WTC11 (cell line): ENCODE measurements at regions not wholly inside any gene's neighbourhood (a gene's known extent, or its start where the extent isn't known, plus 50 kb on each side); places are given as distances from the start of the nearest gene placed in this dataset.

ENCODE experiments used
- ATAC-seq: fragments of 200-7000 bp; cut with Tn5 transposase; 2 replicates; pipeline ENCODE4 v1.10.0; 2021; ENCODE audit warnings: mild to moderate bottlenecking, moderate library complexity
- CTCF ChIA-PET: fragments of 300-600 bp; sonication (Branson Sonifier 250); formaldehyde crosslinking; loops from one replicate; lab custom pipeline; 2021; ENCODE audit warnings: antibody characterized with exemption; lab: Charles Lee
- POLR2A ChIA-PET: fragments of 350-600 bp; sonication (Branson Sonifier 250); formaldehyde crosslinking; loops from one replicate; lab custom pipeline; 2021; ENCODE audit warnings: antibody characterized with exemption; lab: Charles Lee
- DNase-seq: peaks from one replicate; pipeline ENCODE4 v3.0.0; 2021; ENCODE audit warnings: low spot score
- H3K27ac Mint-ChIP-seq: 2 replicates; pipeline ENCODE4 v1.8.0; 2021; ENCODE audit warnings: mixed read lengths
- H3K27me3 Mint-ChIP-seq: 2 replicates; pipeline ENCODE4 v1.8.0; 2021; ENCODE audit warnings: low read depth, mild to moderate bottlenecking, moderate library complexity, mixed read lengths
- H3K36me3 Mint-ChIP-seq: 2 replicates; pipeline ENCODE4 v1.8.0; 2021; ENCODE audit warnings: mixed read lengths
- H3K4me1 Mint-ChIP-seq: 2 replicates; pipeline ENCODE4 v1.8.0; 2022; ENCODE audit warnings: mixed read lengths
- H3K4me3 Mint-ChIP-seq: 2 replicates; pipeline ENCODE4 v1.8.0; 2021; ENCODE audit warnings: mild to moderate bottlenecking, moderate library complexity, mixed read lengths
- H3K9me3 Mint-ChIP-seq: 2 replicates; pipeline ENCODE4 v1.8.0; 2021; ENCODE audit warnings: mixed read lengths
- ARID4B ChIP-seq: sonication (generic); formaldehyde crosslinking; IDR thresholded peaks from 2 replicates; pipeline ENCODE4 v1.8.0; 2023; ENCODE audit warnings: missing genetic modification reagents, mild to moderate bottlenecking, borderline replicate concordance
- CBFB ChIP-seq: sonication (generic); formaldehyde crosslinking; IDR thresholded peaks from 2 replicates; pipeline ENCODE4 v1.8.1; 2022; ENCODE audit warnings: mild to moderate bottlenecking, low read depth, missing genetic modification reagents
- CREM ChIP-seq: sonication (generic); formaldehyde crosslinking; IDR thresholded peaks from 2 replicates; pipeline ENCODE4 v1.8.1; 2022; ENCODE audit warnings: mild to moderate bottlenecking, missing genetic modification reagents, moderate library complexity
- E2F4 ChIP-seq: sonication (generic); formaldehyde crosslinking; IDR thresholded peaks from 2 replicates; pipeline ENCODE4 v1.8.1; 2022; ENCODE audit warnings: low read depth, mild to moderate bottlenecking, moderate library complexity, missing genetic modification reagents, borderline replicate concordance
- ETV6 ChIP-seq: sonication (generic); formaldehyde crosslinking; IDR thresholded peaks from 2 replicates; pipeline ENCODE4 v1.8.1; 2022; ENCODE audit warnings: mild to moderate bottlenecking, missing genetic modification reagents
- FOXJ3 ChIP-seq: sonication (generic); formaldehyde crosslinking; IDR thresholded peaks from 2 replicates; pipeline ENCODE4 v1.9.0; 2021; ENCODE audit warnings: missing genetic modification reagents, mild to moderate bottlenecking, borderline replicate concordance
- FOXK1 ChIP-seq: sonication (generic); formaldehyde crosslinking; IDR thresholded peaks from 2 replicates; pipeline ENCODE4 v1.8.0; 2022; ENCODE audit warnings: mild to moderate bottlenecking, moderate library complexity, missing genetic modification reagents
- MAX ChIP-seq: sonication (generic); formaldehyde crosslinking; IDR thresholded peaks from 2 replicates; pipeline ENCODE4 v1.8.0; 2022; ENCODE audit warnings: mild to moderate bottlenecking, missing genetic modification reagents
- MXD4 ChIP-seq: fragments of 250-450 bp; sonication (Bioruptor Pico); IDR thresholded peaks from 2 replicates; pipeline ENCODE4 v1.8.0; 2021; ENCODE audit warnings: mild to moderate bottlenecking, moderate library complexity, borderline replicate concordance
- NFE2L1 ChIP-seq: sonication (generic); formaldehyde crosslinking; IDR thresholded peaks from 2 replicates; pipeline ENCODE4 v1.8.1; 2023; ENCODE audit warnings: missing genetic modification reagents
- NR2C2 ChIP-seq: sonication (generic); formaldehyde crosslinking; IDR thresholded peaks from 2 replicates; pipeline ENCODE4 v1.8.0; 2022; ENCODE audit warnings: mild to moderate bottlenecking, missing genetic modification reagents
- OVOL2 ChIP-seq: fragments of 250-450 bp; sonication (Bioruptor Pico); IDR thresholded peaks from 2 replicates; pipeline ENCODE4 v1.9.0; 2021; ENCODE audit warnings: mild to moderate bottlenecking, borderline replicate concordance
- SOX15 ChIP-seq: fragments of 250-450 bp; sonication (Bioruptor Pico); IDR thresholded peaks from 2 replicates; pipeline ENCODE4 v1.9.0; 2021; ENCODE audit warnings: mild to moderate bottlenecking
- ZBTB21 ChIP-seq: sonication (generic); formaldehyde crosslinking; IDR thresholded peaks from 2 replicates; pipeline ENCODE4 v1.8.1; 2023; ENCODE audit warnings: mild to moderate bottlenecking, missing genetic modification reagents, borderline replicate concordance
- ZBTB43 ChIP-seq: sonication (generic); formaldehyde crosslinking; IDR thresholded peaks from 2 replicates; pipeline ENCODE4 v1.8.1; 2023; ENCODE audit warnings: mild to moderate bottlenecking, missing genetic modification reagents
- ZNF138 ChIP-seq: sonication (generic); formaldehyde crosslinking; conservative IDR thresholded peaks from 2 replicates; pipeline ENCODE4 v1.8.1; 2022; ENCODE audit warnings: mild to moderate bottlenecking, moderate library complexity, missing genetic modification reagents
- ZNF263 ChIP-seq: sonication (generic); formaldehyde crosslinking; IDR thresholded peaks from 2 replicates; pipeline ENCODE4 v1.8.1; 2022; ENCODE audit warnings: low read depth, mild to moderate bottlenecking, moderate library complexity, missing genetic modification reagents
- ZNF423 ChIP-seq: fragments of 250-450 bp; sonication (Bioruptor Pico); IDR thresholded peaks from 2 replicates; pipeline ENCODE4 v2.1.2; 2022; ENCODE audit warnings: mild to moderate bottlenecking, moderate library complexity
- TF ChIP-seq, protein P1 (sequence below): sonication (generic); formaldehyde crosslinking; IDR thresholded peaks from 2 replicates; pipeline ENCODE4 v1.8.1; 2023; ENCODE audit warnings: mild to moderate bottlenecking, missing genetic modification reagents, moderate library complexity
- TF ChIP-seq, protein P2 (sequence below): sonication (generic); formaldehyde crosslinking; IDR thresholded peaks from 2 replicates; pipeline ENCODE4 v1.8.0; 2022; ENCODE audit warnings: mild to moderate bottlenecking, missing genetic modification reagents

- TF ChIP-seq ZBTB43 (CRISPR knock-in tag): no peak
- TF ChIP-seq ETV6 (CRISPR knock-in tag): no peak
- no peak for TF ChIP-seq ARID4B (CRISPR knock-in tag)
Observed at GRCh38 chr21:14607262-14607661, 61.1 kb upstream of the SAMSN1 start (continued).

GRCh38 chr21:14603202-14603601, 57.1 kb upstream of the SAMSN1 start:
- no peaks in the 10 kb centered on the region for H3K27me3 Mint-ChIP-seq
- CTCF ChIA-PET: interaction anchor here (0.7 kb wide), 1 partner anchor 138 kb away, joined by 3 read pairs; no protein-coding TSS in a partner anchor
- POLR2A ChIA-PET: no interaction called here
- H3K4me1 Mint-ChIP-seq: peaks cover 31% of the 10 kb centered on the region
- no peak overlapping the region for H3K4me3 Mint-ChIP-seq
- ATAC-seq (no peak), DNase-seq (no peak)
- peaks cover 29% of the 10 kb centered on the region for H3K36me3 Mint-ChIP-seq
- peak overlapping the region; percentile 0; the same call in 1 of the 2 replicates for H3K27ac Mint-ChIP-seq
- TF ChIP-seq OVOL2 (CRISPR knock-in tag) (no peak), CBFB (CRISPR knock-in tag) (no peak), SOX15 (no peak), ZNF263 (no peak)
- TF ChIP-seq, protein P1, sequence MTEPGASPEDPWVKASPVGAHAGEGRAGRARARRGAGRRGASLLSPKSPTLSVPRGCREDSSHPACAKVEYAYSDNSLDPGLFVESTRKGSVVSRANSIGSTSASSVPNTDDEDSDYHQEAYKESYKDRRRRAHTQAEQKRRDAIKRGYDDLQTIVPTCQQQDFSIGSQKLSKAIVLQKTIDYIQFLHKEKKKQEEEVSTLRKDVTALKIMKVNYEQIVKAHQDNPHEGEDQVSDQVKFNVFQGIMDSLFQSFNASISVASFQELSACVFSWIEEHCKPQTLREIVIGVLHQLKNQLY (CRISPR knock-in tag): no peak
- peaks cover 28% of the 10 kb centered on the region for H3K9me3 Mint-ChIP-seq

- no peak overlapping the region for H3K4me3 Mint-ChIP-seq
Observed at GRCh38 chr21:14602382-14602958, 56.4 kb upstream of the SAMSN1 start.

More at GRCh38 chr21:14602382-14602958, 56.4 kb upstream of the SAMSN1 start:
- H3K4me1 Mint-ChIP-seq: peaks cover 26% of the 10 kb centered on the region
- peaks cover 21% of the 10 kb centered on the region for H3K9me3 Mint-ChIP-seq
- TF ChIP-seq ZNF423 (CRISPR knock-in tag): no peak
- TF ChIP-seq NR2C2 (CRISPR knock-in tag): no peak
- TF ChIP-seq CREM: no peak
- TF ChIP-seq ETV6 (CRISPR knock-in tag): no peak
- TF ChIP-seq FOXK1 (CRISPR knock-in tag): no peak
- TF ChIP-seq ZBTB21: no peak
- no peak for TF ChIP-seq FOXJ3 (CRISPR knock-in tag)
- TF ChIP-seq, protein P1 (CRISPR knock-in tag): no peak
- no peak for TF ChIP-seq E2F4 (CRISPR knock-in tag)
- no peak for TF ChIP-seq ZNF138
- TF ChIP-seq MAX (CRISPR knock-in tag): no peak
- no peak for TF ChIP-seq MXD4 (CRISPR knock-in tag)
- TF ChIP-seq NFE2L1 (CRISPR knock-in tag): no peak
- TF ChIP-seq, protein P2, sequence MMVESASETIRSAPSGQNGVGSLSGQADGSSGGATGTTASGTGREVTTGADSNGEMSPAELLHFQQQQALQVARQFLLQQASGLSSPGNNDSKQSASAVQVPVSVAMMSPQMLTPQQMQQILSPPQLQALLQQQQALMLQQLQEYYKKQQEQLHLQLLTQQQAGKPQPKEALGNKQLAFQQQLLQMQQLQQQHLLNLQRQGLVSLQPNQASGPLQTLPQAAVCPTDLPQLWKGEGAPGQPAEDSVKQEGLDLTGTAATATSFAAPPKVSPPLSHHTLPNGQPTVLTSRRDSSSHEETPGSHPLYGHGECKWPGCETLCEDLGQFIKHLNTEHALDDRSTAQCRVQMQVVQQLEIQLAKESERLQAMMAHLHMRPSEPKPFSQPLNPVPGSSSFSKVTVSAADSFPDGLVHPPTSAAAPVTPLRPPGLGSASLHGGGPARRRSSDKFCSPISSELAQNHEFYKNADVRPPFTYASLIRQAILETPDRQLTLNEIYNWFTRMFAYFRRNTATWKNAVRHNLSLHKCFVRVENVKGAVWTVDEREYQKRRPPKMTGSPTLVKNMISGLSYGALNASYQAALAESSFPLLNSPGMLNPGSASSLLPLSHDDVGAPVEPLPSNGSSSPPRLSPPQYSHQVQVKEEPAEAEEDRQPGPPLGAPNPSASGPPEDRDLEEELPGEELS (CRISPR knock-in tag): no peak
- TF ChIP-seq, all 79 proteins: peak for 0
- H3K27me3 Mint-ChIP-seq: no peaks in the 10 kb centered on the region
- ATAC-seq (no peak), DNase-seq (no peak)
- ChIA-PET CTCF (interaction anchor here (0.7 kb wide), 1 partner anchor 139 kb away, joined by 3 read pairs; no protein-coding TSS in a partner anchor), POLR2A (no interaction called here)
- peaks cover 24% of the 10 kb centered on the region for H3K36me3 Mint-ChIP-seq
- H3K27ac Mint-ChIP-seq: peak overlapping the region; percentile 0; the same call in 1 of the 2 replicates
